Prostate gland (tissue), 2 donors: ENCODE measurements at regions not wholly inside any gene's neighbourhood (a gene's known extent, or its start where the extent isn't known, plus 50 kb on each side); places are given as distances from the start of the nearest gene placed in this dataset.
"Not testable (repeated sequence)": the region's sequence is repeated elsewhere in the genome, so short reads cannot be mapped to it uniquely, and the experiment has no call there.

Experiments used
- DNase-seq: peaks from one replicate; pipeline ENCODE4 v3.0.0-alpha.2; 2019; ENCODE audit warnings: low spot score
- H3K27ac ChIP-seq, 2 donors: fragments of 200-600 bp; sonication (generic); 2 replicates each; pipeline ENCODE4 v1.5.1; 2017 to 2019
- H3K27me3 ChIP-seq: fragments of 200-600 bp; sonication (generic); replicated peaks from 2 replicates; pipeline ENCODE4 v1.5.1; 2019; ENCODE audit not compliant: insufficient read depth
- H3K36me3 ChIP-seq, 2 donors: fragments of 200-600 bp; sonication (generic); 1 replicate in 1 of 2; 2 replicates in 1 of 2; pipeline versions ENCODE4 v1.5.1 to v1.8.1; 2017 to 2019
- H3K4me1 ChIP-seq: fragments of 200-600 bp; sonication (generic); replicated peaks from 2 replicates; pipeline ENCODE4 v1.5.1; 2019
- H3K4me3 ChIP-seq, 2 donors: fragments of 200-600 bp; sonication (generic); 2 replicates each; pipeline ENCODE4 v1.5.1; 2017 to 2019
- H3K9me3 ChIP-seq: fragments of 200-600 bp; sonication (generic); 2 replicates; pipeline ENCODE4 v1.5.1; 2017
- CTCF ChIP-seq, 4 experiments: fragments of 200-600 bp in 2 of 4; fragments of 450-650 bp in 2 of 4; sonication (generic) in 2 of 4; IDR thresholded peaks; 1 replicate in 3 of 4; 2 replicates in 1 of 4; pipeline ENCODE4 v1.5.1; 2016 to 2019; ENCODE audit warnings: antibody characterized with exemption in 4 of 4, mild to moderate bottlenecking in 2 of 4, moderate library complexity in 2 of 4
- POLR2A ChIP-seq: fragments of 450-650 bp; IDR thresholded peaks from one replicate; pipeline ENCODE4 v1.6.1; 2016; ENCODE audit warnings: antibody characterized with exemption, mild to moderate bottlenecking
- POLR2AphosphoS5 ChIP-seq: sonication (generic); formaldehyde crosslinking; IDR thresholded peaks from one replicate; pipeline ENCODE4 v1.6.1; 2017; ENCODE audit warnings: antibody characterized with exemption
- WGBS: methylation state at CpG from one replicate; pipeline ENCODE4 v1.1.5; 2018; 5-methylcytosine and 5-hydroxymethylcytosine counted together
- intact Hi-C: fragments of 100-400 bp; cut with DNase I; formaldehyde crosslinking; loops from one replicate; pipeline ENCODE4 v1.14.2; 2022

DNA sequence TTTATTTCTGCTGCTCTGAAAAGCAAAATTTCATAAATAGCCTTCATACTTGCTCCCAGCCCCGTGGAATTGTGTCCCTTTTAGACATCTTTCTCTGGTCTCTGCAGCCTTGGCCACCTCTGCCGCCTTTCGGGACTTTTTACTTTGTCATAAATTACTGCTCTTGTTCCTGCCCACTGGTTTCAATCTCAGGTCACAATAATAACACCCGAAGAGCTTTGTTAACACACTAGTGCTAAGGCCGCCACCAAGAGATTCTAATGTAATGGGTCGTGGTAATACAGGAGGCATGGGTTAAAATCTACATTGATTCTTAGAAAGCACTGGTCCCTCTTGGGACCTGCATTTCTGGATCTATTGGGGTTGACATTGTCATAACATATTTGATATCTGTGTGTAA lies 276.0 kb upstream of the VWC2 start:
- intact Hi-C loops: no loop called here
- Histone ChIP-seq H3K27me3 (no peaks in the 10 kb centered on the region), H3K4me1 (no peaks in the 10 kb centered on the region), H3K9me3 (no peaks in the 10 kb centered on the region), H3K4me3 (no peak overlapping the region), H3K36me3 (no peaks in the 10 kb centered on the region), H3K27ac (no peak overlapping the region)
- DNase-seq: no peak
- WGBS: 73% methylated on average over 6 of the region's 6 CpGs
- no peak for TF ChIP-seq CTCF (IDR thresholded peaks at IDR 0.05)
- TF ChIP-seq POLR2A: no peak
- no peak for TF ChIP-seq POLR2AphosphoS5

GRCh38 chr7:49500741-49501140 lies 272.7 kb upstream of the VWC2 start:
- no peak overlapping the region for H3K4me3 ChIP-seq
- H3K27ac ChIP-seq: no peak overlapping the region
- DNase-seq: no peak
- no peaks in the 10 kb centered on the region for H3K36me3 ChIP-seq
- TF ChIP-seq CTCF (IDR thresholded peaks at IDR 0.05) (no peak), POLR2A (no peak), POLR2AphosphoS5 (no peak)
- intact Hi-C loops: no loop called here
- H3K4me1 ChIP-seq: no peaks in the 10 kb centered on the region
- H3K27me3 ChIP-seq: no peaks in the 10 kb centered on the region
- no peaks in the 10 kb centered on the region for H3K9me3 ChIP-seq
- WGBS: 93% methylated on average over 2 of the region's 2 CpGs

DNA sequence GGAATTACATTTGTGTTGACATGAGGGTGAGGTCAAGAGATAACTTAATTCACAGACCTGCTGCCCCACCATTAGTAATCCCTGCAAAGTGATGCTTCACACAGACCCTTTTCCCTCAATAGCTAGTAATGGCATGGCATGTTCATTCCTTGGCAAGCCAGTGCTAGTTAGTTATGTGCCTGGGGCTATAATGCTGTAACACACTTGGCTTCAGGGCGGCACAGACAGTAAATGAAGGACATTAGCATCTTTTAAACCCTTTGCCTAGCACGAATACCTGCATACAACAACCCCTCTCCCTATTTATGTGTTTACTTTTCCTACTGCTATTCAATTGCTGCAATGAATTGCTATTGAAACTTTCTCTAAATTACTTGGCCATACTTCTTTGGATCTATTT lies 266.2 kb upstream of the VWC2 start:
- H3K4me3 ChIP-seq, H3K9me3 ChIP-seq, intact Hi-C loops, H3K36me3 ChIP-seq, H3K27ac ChIP-seq, H3K27me3 ChIP-seq, DNase-seq, H3K4me1 ChIP-seq: not testable (repeated sequence)
- 20% methylated on average over 2 of the region's 2 CpGs for WGBS

DNA sequence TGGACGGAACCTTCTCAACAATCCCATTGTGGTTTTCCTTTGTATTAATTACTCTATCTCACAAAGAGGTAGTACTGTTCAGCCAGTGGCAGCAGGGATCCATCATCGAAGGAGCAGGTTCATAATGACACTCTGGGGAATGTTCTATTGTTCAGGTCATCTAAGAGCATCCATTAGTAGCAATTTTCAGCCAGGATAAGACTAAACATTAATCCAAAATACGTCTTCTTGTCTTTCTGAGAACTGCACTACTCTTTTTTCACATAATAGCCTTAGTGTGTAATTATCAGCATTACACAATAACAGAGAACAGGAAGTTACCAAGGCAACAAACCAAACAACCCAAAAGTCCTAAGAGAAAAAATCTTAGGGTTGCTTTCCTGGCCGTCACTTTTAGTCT lies 259.5 kb upstream of the VWC2 start:
- WGBS: 25% methylated on average over 4 of the region's 4 CpGs
- H3K36me3 ChIP-seq: no peaks in the 10 kb centered on the region
- no peaks in the 10 kb centered on the region for H3K27me3 ChIP-seq
- TF ChIP-seq CTCF (IDR thresholded peaks at IDR 0.05): no peak
- TF ChIP-seq POLR2A: no peak
- no peak for TF ChIP-seq POLR2AphosphoS5
- no peaks in the 10 kb centered on the region for H3K4me1 ChIP-seq
- no peak overlapping the region for H3K4me3 ChIP-seq
- DNase-seq: no peak
- intact Hi-C loops: no loop called here
- H3K9me3 ChIP-seq: no peaks in the 10 kb centered on the region
- H3K27ac ChIP-seq: no peak overlapping the region

GRCh38 chr7:49520951-49521350 lies 252.5 kb upstream of the VWC2 start:
- no peak overlapping the region for H3K4me3 ChIP-seq
- no peaks in the 10 kb centered on the region for H3K9me3 ChIP-seq
- H3K4me1 ChIP-seq: no peaks in the 10 kb centered on the region
- intact Hi-C loops: no loop called here
- no peaks in the 10 kb centered on the region for H3K36me3 ChIP-seq
- 42% methylated on average over 1 of the region's 1 CpG for WGBS
- H3K27ac ChIP-seq: no peak overlapping the region
- TF ChIP-seq POLR2AphosphoS5 (no peak), POLR2A (no peak), CTCF (IDR thresholded peaks at IDR 0.05) (no peak)
- H3K27me3 ChIP-seq: no peaks in the 10 kb centered on the region
- no peak for DNase-seq
